G401.6 (cell line): ENCODE measurements at regions not wholly inside any gene's neighbourhood (a gene's known extent, or its start where the extent isn't known, plus 50 kb on each side); places are given as distances from the start of the nearest gene placed in this dataset.
"Not testable (repeated sequence)": the region's sequence is repeated elsewhere in the genome, so short reads cannot be mapped to it uniquely, and the experiment has no call there.

Experiments used
- FAIRE-seq: peaks from 2 replicates; lab custom pipeline; 2012; peaks lifted over from hg19 to GRCh38; lab: Jason Lieb, UNC

GRCh38 chr7:3162798-3163197 lies 119.1 kb upstream of the CARD11 start:
- FAIRE-seq, result not testable (repeated sequence)

GRCh38 chr7:3164380-3164792 lies 120.7 kb upstream of the CARD11 start:
- FAIRE-seq, result no peak

- no peak for FAIRE-seq
Measured at GRCh38 chr7:3165681-3166580, 122.3 kb upstream of the CARD11 start.

- FAIRE-seq, result no peak
Measured at GRCh38 chr7:3167551-3167950, 123.9 kb upstream of the CARD11 start.

- no peak for FAIRE-seq
Measured at GRCh38 chr7:3168370-3168769, 124.7 kb upstream of the CARD11 start.

- FAIRE-seq, result no peak
Measured at GRCh38 chr7:3168869-3169268, 125.2 kb upstream of the CARD11 start.

GRCh38 chr7:3172768-3173280 lies 128.2 kb upstream of the SDK1 start:
- no peak for FAIRE-seq

GRCh38 chr7:3174515-3175284 lies 126.4 kb upstream of the SDK1 start:
- no peak for FAIRE-seq

GRCh38 chr7:3175285-3175902 lies 125.7 kb upstream of the SDK1 start:
- FAIRE-seq, result no peak

- no peak for FAIRE-seq
Measured at GRCh38 chr7:3176112-3177000, 124.7 kb upstream of the SDK1 start.

- FAIRE-seq, result no peak
Measured at GRCh38 chr7:3177271-3177670, 123.8 kb upstream of the SDK1 start.

- FAIRE-seq, result no peak
Measured at GRCh38 chr7:3179456-3179855, 121.6 kb upstream of the SDK1 start.

- no peak for FAIRE-seq
Measured at GRCh38 chr7:3180604-3181003, 120.4 kb upstream of the SDK1 start.

GRCh38 chr7:3182055-3182454 lies 119.0 kb upstream of the SDK1 start:
- FAIRE-seq, result not testable (repeated sequence)

- FAIRE-seq, result no peak
Measured at GRCh38 chr7:3187444-3188040, 113.5 kb upstream of the SDK1 start.

GRCh38 chr7:3188946-3189345 lies 112.1 kb upstream of the SDK1 start:
- FAIRE-seq, result no peak

GRCh38 chr7:3191548-3191947 lies 109.5 kb upstream of the SDK1 start:
- FAIRE-seq, result no peak

- no peak for FAIRE-seq
Measured at GRCh38 chr7:3192669-3193068, 108.4 kb upstream of the SDK1 start.

- no peak for FAIRE-seq
Measured at GRCh38 chr7:3193379-3194120, 107.5 kb upstream of the SDK1 start.

- FAIRE-seq, result no peak
Measured at GRCh38 chr7:3194501-3195141, 106.4 kb upstream of the SDK1 start.
